HL-60 (cell line): ENCODE measurements at regions not wholly inside any gene's neighbourhood (a gene's known extent, or its start where the extent isn't known, plus 50 kb on each side); places are given as distances from the start of the nearest gene placed in this dataset.

Source experiments
- POLR2AphosphoS5 ChIP-seq: IDR thresholded peaks from 2 replicates; pipeline ENCODE4 v1.6.1; 2012; ENCODE audit warnings: low read depth
- REST ChIP-seq: IDR thresholded peaks from 2 replicates; pipeline ENCODE4 v1.6.1; 2012; ENCODE audit warnings: low read depth; ENCODE audit not compliant: insufficient replicate concordance
- TF ChIP-seq, protein P1 (sequence below): IDR thresholded peaks from one replicate; pipeline ENCODE4 v1.5.1; 2011; ENCODE audit warnings: low read length, control low read depth, inconsistent platforms; ENCODE audit not compliant: insufficient read depth

- TF ChIP-seq, protein P1, sequence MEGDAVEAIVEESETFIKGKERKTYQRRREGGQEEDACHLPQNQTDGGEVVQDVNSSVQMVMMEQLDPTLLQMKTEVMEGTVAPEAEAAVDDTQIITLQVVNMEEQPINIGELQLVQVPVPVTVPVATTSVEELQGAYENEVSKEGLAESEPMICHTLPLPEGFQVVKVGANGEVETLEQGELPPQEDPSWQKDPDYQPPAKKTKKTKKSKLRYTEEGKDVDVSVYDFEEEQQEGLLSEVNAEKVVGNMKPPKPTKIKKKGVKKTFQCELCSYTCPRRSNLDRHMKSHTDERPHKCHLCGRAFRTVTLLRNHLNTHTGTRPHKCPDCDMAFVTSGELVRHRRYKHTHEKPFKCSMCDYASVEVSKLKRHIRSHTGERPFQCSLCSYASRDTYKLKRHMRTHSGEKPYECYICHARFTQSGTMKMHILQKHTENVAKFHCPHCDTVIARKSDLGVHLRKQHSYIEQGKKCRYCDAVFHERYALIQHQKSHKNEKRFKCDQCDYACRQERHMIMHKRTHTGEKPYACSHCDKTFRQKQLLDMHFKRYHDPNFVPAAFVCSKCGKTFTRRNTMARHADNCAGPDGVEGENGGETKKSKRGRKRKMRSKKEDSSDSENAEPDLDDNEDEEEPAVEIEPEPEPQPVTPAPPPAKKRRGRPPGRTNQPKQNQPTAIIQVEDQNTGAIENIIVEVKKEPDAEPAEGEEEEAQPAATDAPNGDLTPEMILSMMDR: no peak
- TF ChIP-seq POLR2AphosphoS5 (no peak), REST (no peak)
These were observed 83.2 kb downstream of the ALG10 start for GRCh38 chr12:34105392-34105933.
